ENCODE measurements at regions not wholly inside any gene's neighbourhood (a gene's known extent, or its start where the extent isn't known, plus 50 kb on each side); places are given as distances from the start of the nearest gene placed in this dataset.
A peak's percentile ranks its signal among the peaks of the same experiment; 100 is the strongest.

- peaks cover 9 to 11% of the 10 kb centered on the region in 2 experiments for H3K4me1 Mint-ChIP-seq
- H3K23ac ChIP-seq (ENCODE audit: insufficient read length, low read depth, low read length) = no peak overlapping the region
- H3K79me2 ChIP-seq (ENCODE audit: insufficient read depth, low read length) = no peaks in the 10 kb centered on the region
- H3K4me3 Mint-ChIP-seq = no peak overlapping the region
- TF ChIP-seq, protein P1, sequence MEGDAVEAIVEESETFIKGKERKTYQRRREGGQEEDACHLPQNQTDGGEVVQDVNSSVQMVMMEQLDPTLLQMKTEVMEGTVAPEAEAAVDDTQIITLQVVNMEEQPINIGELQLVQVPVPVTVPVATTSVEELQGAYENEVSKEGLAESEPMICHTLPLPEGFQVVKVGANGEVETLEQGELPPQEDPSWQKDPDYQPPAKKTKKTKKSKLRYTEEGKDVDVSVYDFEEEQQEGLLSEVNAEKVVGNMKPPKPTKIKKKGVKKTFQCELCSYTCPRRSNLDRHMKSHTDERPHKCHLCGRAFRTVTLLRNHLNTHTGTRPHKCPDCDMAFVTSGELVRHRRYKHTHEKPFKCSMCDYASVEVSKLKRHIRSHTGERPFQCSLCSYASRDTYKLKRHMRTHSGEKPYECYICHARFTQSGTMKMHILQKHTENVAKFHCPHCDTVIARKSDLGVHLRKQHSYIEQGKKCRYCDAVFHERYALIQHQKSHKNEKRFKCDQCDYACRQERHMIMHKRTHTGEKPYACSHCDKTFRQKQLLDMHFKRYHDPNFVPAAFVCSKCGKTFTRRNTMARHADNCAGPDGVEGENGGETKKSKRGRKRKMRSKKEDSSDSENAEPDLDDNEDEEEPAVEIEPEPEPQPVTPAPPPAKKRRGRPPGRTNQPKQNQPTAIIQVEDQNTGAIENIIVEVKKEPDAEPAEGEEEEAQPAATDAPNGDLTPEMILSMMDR (conservative IDR thresholded peaks at IDR 0.05) = no peak
- H3K56ac ChIP-seq (ENCODE audit: insufficient read length, low read depth, low read length) = no peak overlapping the region
- peaks cover 4 to 15% (median 7%) of the 10 kb centered on the region in 3 experiments; a peak in 5 of 7 replicates for H3K36me3 Mint-ChIP-seq (ENCODE audit: insufficient read depth in 1 of 3, low read depth in 3 of 3)
- H3K9ac ChIP-seq (ENCODE audit: extremely low read depth, insufficient read length, low read length) = no peak overlapping the region
- H4K91ac ChIP-seq (ENCODE audit: insufficient read length, low read depth, low read length) = no peak overlapping the region
- no peak overlapping the region for H4K8ac ChIP-seq (replicated peaks; ENCODE audit: insufficient read length, low read depth, low read length)
- no peaks in the 10 kb centered on the region for H3K4me1 ChIP-seq (ENCODE audit: insufficient read depth, low read length)
- H2BK20ac ChIP-seq (ENCODE audit: low read depth, low read length, poor library complexity, severe bottlenecking) = no peak overlapping the region
- H3K4ac ChIP-seq (ENCODE audit: low read depth, low read length) = no peak overlapping the region
- H4K5ac ChIP-seq (ENCODE audit: insufficient read length, low read depth, low read length) = no peak overlapping the region
- peaks cover 13 to 17% of the 10 kb centered on the region in 2 experiments for H3K9me3 Mint-ChIP-seq
- H3K4me2 ChIP-seq (ENCODE audit: insufficient read depth, insufficient read length, low read length) = no peak overlapping the region
- H3T11ph ChIP-seq (ENCODE audit: low read length) = no peak overlapping the region
- H2BK120ac ChIP-seq (ENCODE audit: low read depth, low read length, poor library complexity, severe bottlenecking) = no peak overlapping the region
- H3K23me2 ChIP-seq (ENCODE audit: insufficient read length, low read depth, low read length, poor library complexity, severe bottlenecking) = no peaks in the 10 kb centered on the region
- H3K27ac Mint-ChIP-seq = peak overlapping the region in 1 of 3 experiments; percentile 39; a peak in 1 of 7 replicates
- no peak overlapping the region for H3K18ac ChIP-seq (ENCODE audit: insufficient read length, low read depth, low read length)
- no peak overlapping the region for H3K27ac ChIP-seq (ENCODE audit: insufficient read length, low read depth, low read length)
- no peaks in the 10 kb centered on the region; the same call in 1 of the 2 replicates for H3K27me3 Mint-ChIP-seq (ENCODE audit: low read depth)
- H3K9me3 ChIP-seq (ENCODE audit: control insufficient read depth, low read depth, low read length) = no peaks in the 10 kb centered on the region
- no peak overlapping the region for H2BK15ac ChIP-seq (ENCODE audit: low read depth, low read length)
- H2AFZ ChIP-seq (ENCODE audit: low read length) = no peak overlapping the region
- no peak overlapping the region for H2AK5ac ChIP-seq (ENCODE audit: insufficient read length, low read length)
- H2BK12ac ChIP-seq (ENCODE audit: insufficient read length, low read depth, low read length) = no peak overlapping the region
- H4K20me1 ChIP-seq (ENCODE audit: control insufficient read depth, insufficient read depth, insufficient read length) = no peaks in the 10 kb centered on the region
- no peaks in the 10 kb centered on the region for H3K27me3 ChIP-seq (ENCODE audit: insufficient read depth, low read length)
- no peak for DNase-seq
- no peak overlapping the region for H3K14ac ChIP-seq (ENCODE audit: insufficient read depth, low read length)
- no peaks in the 10 kb centered on the region for H3K79me1 ChIP-seq (ENCODE audit: insufficient read depth, low read depth, low read length, poor library complexity, severe bottlenecking)
- no peak overlapping the region for H2BK5ac ChIP-seq (ENCODE audit: insufficient read length, low read length)
- WGBS (ENCODE audit: extremely low coverage, insufficient read length, low lambda C conversion rate) = no CpG with 5 or more reads among the region's 7 CpGs
Measured at GRCh38 chr11:80414181-80415165, 973.6 kb upstream of the TENM4 start.

Measured in H9 (cell line).